ENCODE measurements at regions not wholly inside any gene's neighbourhood (a gene's known extent, or its start where the extent isn't known, plus 50 kb on each side); places are given as distances from the start of the nearest gene placed in this dataset.
"Not testable (repeated sequence)": the region's sequence is repeated elsewhere in the genome, so short reads cannot be mapped to it uniquely, and the experiment has no call there.

DNA sequence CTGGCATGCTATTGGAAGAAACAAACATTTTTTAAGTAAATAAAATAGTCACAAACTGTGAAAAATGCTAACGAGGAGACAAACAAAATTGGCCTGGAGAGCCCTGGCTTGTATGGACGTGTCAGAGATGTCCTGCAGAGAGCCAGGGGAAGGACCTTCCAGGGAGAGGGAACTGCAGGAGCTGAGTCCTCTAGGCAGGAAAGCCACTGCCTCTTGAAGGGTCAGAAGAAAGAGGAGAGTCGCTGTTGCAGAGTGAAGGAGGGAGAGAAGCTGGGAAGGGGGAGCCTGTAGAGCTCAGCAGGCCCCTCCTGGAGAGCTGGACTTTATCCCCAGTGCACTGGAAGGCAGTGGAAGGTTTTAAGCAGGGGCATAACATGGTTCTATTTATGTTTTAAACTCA lies 80.3 kb upstream of the PWP1 start:
- no peak for DNase-seq (ENCODE audit: low read depth in 4 of 4, low spot score in 3 of 4)

DNA sequence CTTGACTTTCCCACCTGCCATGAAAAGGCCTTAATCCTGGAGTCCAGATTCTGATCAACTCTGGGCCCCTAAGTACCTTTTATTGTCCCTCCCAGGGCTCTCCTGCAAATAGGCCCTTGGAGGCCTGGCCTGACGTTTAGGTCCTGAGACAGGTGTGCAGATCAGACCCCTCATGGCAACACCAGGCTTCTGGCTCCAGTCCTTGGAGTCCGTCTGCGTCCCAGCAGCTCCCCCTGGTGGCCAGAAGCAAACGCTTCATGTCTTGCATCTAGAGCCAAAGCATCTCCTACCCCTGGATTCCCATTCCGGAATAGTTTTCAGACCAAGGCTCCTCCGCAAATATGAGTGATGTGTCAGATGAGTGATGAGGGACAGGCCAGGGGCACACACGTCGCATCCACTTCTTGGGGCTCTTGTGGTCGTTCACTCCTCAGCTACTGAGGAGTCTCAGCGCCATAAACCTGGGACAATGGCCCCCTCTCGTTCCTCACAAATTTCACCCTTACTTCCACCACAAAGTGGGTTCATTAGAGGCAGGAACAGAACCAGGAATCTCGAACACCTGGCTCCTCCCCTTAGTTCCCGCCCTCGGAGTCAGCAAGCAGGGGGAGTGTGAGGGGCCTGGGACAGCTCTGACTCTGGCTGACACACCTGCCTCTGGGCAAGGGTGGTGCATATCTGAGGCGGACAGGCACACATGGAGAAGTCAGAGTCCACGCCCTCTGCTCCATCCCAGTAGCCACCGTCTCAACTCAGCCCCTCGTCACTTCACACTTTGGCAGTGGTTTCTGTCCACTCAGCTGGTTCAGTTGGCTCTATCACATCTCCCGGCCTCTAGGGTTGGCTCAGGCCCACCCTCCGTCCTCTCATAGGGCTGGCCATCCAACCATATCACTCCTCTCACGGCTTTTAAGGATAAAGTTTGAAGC lies 77.9 kb upstream of the PWP1 start:
- peak; percentile 44 to 62 (median 60) for DNase-seq (ENCODE audit: low read depth in 4 of 4, low spot score in 3 of 4)

DNA sequence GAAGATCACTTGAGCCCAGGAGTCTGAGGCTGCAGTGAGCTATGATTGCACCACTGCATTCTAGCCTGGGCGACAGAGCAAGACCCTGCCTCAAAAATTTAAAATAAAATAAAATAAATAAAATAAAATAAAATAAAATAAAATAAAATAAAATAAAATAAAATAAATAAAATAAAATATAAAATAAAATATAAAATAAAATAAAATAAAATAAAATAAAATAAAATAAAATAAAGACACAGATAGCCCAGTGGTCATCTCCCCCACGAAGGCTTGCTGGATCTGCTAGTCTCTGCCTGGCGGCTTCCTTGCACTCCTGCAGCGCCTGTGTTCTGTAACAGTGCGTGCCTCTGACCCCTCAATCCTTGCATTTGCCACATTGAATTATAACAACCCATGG lies 76.8 kb upstream of the PWP1 start:
- not testable (repeated sequence) for DNase-seq (ENCODE audit: low read depth in 4 of 4, low spot score in 3 of 4)

DNA sequence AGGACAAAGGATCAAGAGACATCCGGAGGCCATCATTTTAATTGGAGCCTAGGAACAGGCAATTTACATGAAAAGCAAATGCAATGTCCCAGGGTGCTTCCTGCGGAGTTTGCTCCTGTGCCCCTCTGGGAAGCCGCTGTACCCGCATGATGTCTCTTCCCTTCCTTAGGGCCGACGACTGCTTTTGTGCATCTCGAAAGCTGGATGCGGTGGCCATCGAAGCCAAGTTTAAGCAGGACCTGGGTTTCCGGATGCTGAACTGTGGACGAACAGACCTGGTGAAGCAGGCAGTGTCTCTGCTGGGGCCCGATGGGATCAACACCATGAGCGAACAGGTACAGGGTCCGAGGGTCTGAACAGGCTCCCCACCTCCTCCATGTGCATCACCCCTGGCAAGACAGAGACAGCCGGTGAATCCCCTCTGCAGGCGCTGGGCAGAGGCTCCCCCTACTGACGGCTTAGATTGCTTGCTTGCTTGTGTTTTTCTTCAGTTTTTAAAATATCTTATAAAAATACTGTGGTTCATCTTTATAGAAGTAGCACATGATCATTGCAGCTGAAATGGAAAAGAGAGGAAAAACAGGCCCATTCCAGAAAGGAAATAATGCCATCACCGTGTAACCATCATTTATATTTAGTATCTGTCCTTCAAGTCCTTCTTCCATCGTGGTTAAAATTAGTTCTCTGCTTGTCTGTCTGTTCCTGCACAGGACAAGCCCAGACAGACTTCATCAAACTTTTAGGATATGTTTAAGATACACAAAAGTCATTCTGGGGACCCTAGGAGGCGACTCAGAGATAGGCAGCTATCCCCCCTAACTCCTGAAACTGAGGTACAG lies 75.4 kb upstream of the PWP1 start:
- DNase-seq (ENCODE audit: low read depth in 4 of 4, low spot score in 3 of 4), result no peak

DNA sequence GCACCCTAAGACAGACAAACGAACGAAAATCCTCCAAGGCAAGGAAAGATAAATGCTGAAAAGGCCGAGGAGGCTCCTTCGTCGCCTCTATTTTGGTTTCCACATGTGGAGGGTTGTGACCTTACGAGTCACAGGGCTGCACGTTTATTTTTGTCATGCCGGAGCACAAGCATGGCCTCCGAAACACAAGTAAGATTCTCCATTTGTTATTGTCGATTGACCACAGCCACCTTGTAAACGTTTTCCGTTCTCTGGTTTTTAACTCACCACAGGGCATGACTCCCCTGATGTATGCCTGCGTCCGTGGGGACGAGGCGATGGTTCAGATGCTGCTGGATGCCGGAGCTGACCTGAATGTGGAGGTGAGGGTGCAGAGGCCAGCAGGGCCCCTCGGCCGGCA lies 73.1 kb upstream of the PWP1 start:
- no peak for DNase-seq (ENCODE audit: low read depth in 4 of 4, low spot score in 3 of 4)

DNA sequence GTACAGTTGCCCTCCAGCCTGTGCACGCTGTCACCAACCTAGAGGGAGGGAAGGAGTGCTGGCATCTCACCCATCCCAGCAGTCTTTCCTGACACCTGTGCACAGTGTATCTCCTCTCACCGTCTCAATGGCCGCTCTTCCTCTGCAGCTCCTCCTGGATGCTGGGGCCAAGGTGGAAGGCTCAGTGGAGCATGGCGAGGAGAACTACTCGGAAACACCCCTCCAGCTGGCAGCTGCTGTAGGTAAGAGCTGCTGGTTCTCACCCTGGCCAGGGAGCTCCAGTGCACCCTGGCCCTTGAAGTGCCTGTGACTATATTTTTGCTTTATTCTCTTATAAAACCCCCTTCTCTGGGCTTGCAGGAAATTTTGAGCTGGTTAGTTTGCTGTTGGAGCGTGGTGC lies 68.7 kb upstream of the PWP1 start:
- DNase-seq (ENCODE audit: low read depth in 4 of 4, low spot score in 3 of 4), result no peak

DNA sequence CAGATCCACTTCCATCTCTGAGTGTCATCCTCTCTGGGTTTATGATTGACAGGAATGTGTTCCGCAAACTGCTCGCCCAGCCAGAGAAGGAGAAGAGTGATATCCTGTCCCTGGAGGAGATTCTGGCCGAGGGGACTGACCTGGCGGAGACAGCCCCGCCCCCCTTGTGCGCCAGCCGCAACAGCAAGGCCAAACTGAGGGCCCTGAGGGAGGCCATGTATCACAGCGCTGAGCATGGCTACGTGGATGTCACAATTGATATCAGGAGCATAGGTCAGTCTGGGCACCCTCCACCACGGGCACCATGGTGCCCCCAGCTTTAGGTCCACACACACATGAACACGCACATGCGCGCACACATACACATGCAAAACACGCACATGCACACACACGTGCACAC lies 67.5 kb upstream of the PWP1 start:
- DNase-seq (ENCODE audit: low read depth in 4 of 4, low spot score in 3 of 4), result no peak

DNA sequence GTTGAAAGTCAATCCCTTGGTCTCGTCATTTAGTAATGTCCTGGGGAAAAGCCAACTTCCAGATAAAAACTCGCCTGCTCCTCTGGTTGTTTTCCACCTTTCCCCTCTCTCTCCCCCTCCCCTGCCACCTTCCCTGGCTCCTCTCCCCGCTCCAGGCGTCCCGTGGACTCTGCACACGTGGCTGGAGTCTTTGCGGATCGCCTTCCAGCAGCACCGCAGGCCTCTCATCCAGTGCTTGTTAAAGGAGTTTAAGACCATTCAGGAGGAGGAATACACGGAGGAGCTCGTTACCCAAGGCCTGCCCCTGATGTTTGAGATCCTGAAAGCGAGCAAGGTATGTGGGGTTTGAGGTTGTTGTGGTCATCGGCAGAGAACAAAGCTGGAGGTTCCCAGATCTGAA lies 65.8 kb upstream of the PWP1 start:
- no peak for DNase-seq (ENCODE audit: low read depth in 4 of 4, low spot score in 3 of 4)

DNA sequence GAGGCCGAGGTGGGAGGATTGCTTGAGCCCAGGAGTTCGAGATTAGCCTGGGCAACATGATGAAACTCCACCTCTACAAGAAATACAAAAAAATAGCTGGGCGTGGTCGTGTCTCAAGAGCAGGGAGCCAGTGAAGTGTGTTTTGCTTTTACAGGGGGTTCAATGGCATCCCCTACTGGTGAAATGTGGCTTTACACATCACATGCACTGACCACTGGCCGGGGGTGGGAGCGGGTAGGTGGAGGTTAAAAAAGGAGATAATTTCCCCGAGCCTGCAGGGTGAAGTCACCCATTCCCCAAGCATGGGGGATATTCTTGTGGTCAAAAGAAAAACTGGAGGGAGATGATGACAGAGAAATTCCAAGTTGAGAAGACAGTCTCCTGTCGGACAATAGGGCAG lies 63.6 kb upstream of the PWP1 start:
- no peak for DNase-seq (ENCODE audit: low read depth in 4 of 4, low spot score in 3 of 4)

DNA sequence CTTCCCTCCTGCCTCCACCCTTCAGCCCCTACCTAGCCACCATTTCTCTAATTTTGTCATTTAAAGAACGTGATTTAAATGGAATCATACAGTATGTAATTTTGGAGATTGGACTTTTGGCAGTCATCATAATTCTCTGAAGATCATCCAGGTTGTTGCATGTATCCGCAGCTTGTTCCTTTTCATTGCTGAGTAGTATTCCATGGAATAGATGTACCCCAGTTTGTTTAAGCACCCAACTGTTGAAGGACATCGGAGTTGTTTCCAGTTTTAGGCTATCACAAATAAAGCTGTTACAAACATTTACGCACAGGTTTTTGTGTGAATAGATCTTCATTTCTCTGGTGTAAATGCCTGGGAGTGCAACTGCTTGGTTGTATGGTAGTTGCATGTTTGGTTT lies 61.1 kb upstream of the PWP1 start:
- no peak for DNase-seq (ENCODE audit: low read depth in 4 of 4, low spot score in 3 of 4)

DNA sequence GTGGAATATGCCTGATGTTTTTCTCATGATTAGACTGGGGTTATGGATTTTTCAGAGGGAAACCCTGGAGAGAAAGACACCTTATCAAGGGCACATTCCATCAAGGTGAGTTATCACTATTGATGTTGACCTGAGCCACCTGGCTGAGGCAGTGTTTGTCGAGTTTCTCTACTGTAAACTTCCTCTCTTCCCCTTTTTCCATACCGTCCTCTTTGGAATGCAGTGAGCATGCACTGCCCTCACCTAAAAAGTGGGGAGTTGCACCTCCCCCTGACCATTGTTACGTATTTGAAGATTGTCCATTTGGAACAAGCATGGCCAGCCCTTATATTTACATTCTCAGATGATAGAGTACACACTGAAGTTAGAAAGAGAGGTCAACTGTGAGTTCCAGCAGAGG lies 53.9 kb upstream of the PWP1 start:
- DNase-seq (ENCODE audit: low read depth in 4 of 4, low spot score in 3 of 4), result no peak

DNA sequence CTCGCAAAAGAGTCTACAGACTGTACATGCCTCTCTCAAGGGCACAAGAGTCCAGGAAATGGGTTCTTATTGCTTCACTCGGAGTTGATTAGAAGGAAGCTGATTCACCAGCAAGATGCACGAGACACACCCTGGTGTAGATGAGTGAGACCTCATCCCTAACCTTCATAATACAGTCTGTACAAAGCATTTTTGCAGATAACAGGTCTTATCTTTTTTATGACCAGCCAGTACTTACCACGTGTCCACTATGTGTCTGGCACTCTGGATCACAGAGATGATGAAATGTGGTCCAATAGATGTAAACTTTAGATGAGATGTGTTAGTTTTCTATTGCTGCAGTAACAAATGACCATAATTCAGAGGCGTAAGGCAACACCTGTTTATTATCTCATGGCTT lies 53.4 kb upstream of the PWP1 start:
- no peak for DNase-seq (ENCODE audit: low read depth in 4 of 4, low spot score in 3 of 4)

DNA sequence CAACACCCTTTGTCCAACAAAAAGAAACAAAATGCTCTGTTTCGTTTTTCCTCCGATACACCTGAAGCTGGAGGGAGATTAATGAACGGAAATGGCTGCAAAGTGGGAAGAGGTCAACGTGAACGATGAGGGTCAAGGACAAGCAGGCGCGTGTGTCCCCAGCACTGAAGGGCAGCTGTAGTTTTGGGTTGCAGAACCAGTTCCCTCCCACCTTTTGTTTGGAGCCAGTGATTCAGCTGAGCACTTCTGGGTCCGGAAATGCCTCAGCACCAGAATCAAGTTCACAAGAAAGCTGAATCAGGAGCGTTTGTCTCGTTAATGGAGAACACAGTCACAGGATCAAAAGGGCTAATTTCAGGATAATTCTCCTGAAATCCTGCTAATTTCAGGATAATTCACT lies 51.1 kb upstream of the PWP1 start:
- DNase-seq (ENCODE audit: low read depth in 4 of 4, low spot score in 3 of 4), result no peak

DNA sequence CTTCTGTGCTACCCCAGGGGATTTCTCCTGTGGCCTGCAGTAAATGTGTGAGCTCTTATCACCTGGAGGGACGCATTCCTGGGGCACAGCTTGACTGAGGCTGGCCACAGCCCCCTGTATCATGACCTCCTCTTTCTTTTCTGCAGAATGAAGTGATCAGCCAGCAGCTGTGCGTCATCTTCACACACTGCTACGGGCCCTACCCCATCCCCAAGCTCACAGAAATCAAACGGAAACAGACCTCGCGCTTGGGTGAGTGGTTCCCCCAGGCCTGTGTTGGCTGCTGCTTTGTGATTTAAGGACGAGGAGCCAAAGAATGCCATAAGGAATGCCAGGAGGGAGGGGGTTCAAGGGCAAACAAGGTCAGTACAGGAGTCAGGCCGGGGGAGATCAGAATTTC lies 50.5 kb upstream of the PWP1 start:
- no peak for DNase-seq (ENCODE audit: low read depth in 4 of 4, low spot score in 3 of 4)
